ENCODE measurements at regions not wholly inside any gene's neighbourhood (a gene's known extent, or its start where the extent isn't known, plus 50 kb on each side); places are given as distances from the start of the nearest gene placed in this dataset.

DNA sequence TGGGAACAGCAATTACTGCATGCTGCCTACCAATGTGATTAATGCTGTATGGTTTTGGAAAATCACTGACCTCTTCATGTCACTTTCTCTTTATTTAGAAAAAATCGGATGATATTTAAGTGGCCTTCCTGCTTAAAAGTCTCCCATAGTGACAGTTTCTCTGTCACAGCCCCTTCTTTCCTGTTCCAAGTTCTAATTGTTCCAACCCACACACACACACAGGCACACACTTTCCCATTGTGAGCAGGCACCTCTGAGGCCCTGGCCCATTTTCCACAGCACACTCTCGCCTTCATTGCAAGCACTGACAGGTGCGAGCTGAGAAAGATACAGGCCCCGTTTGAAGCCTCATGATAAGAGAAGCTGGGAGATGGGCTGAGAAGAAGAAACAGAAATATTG is 505.9 kb downstream of the HS3ST4 start:
- no peak for TF ChIP-seq EZH2 (IDR thresholded peaks at IDR 0.05; ENCODE audit: borderline replicate concordance, low read depth, low read length, severe bottlenecking)
- TF ChIP-seq, protein P1, sequence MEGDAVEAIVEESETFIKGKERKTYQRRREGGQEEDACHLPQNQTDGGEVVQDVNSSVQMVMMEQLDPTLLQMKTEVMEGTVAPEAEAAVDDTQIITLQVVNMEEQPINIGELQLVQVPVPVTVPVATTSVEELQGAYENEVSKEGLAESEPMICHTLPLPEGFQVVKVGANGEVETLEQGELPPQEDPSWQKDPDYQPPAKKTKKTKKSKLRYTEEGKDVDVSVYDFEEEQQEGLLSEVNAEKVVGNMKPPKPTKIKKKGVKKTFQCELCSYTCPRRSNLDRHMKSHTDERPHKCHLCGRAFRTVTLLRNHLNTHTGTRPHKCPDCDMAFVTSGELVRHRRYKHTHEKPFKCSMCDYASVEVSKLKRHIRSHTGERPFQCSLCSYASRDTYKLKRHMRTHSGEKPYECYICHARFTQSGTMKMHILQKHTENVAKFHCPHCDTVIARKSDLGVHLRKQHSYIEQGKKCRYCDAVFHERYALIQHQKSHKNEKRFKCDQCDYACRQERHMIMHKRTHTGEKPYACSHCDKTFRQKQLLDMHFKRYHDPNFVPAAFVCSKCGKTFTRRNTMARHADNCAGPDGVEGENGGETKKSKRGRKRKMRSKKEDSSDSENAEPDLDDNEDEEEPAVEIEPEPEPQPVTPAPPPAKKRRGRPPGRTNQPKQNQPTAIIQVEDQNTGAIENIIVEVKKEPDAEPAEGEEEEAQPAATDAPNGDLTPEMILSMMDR (IDR thresholded peaks at IDR 0.05; ENCODE audit: borderline replicate concordance, extremely low read depth, low read length, poor library complexity, severe bottlenecking) = no peak

Measured in DND-41 (cell line).